ENCODE measurements at regions not wholly inside any gene's neighbourhood (a gene's known extent, or its start where the extent isn't known, plus 50 kb on each side); places are given as distances from the start of the nearest gene placed in this dataset.

DNA sequence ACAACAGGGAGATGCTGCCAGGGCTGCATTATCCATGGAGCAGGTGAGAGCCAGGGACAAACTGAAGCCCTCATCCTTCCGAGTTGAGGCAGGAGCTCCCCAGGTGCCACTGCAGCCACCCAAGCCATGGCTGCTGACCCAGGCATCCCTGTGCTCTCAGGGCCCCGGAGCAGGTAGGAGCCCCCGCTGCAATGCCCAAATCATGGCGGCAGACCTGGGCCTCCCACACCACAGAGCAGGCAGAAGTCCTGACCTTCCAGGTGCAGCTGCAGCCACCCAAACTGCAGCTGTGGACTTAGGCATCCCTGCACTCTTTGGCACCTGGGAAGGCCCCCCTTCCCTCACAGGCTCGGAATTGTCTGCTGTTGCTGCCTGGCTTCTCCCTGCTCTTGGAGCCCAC is 443.6 kb downstream of the ARAP2 start:
- no peaks in the 10 kb centered on the region for H3K36me3 ChIP-seq (ENCODE audit: control insufficient read depth, insufficient read depth, low read length, severe bottlenecking)
- no peak for DNase-seq (ENCODE audit: low read depth)
- H3K9ac ChIP-seq (ENCODE audit: low read length) = no peak overlapping the region
- H3K4me1 ChIP-seq (ENCODE audit: control insufficient read depth, insufficient read depth, low read length) = no peaks in the 10 kb centered on the region
- H3K4me3 ChIP-seq (ENCODE audit: low read length) = no peak overlapping the region
- peaks cover 16% of the 10 kb centered on the region for H3K9me3 ChIP-seq (ENCODE audit: control insufficient read depth, low read length)
- no peaks in the 10 kb centered on the region for H3K27me3 ChIP-seq (replicated peaks; ENCODE audit: control insufficient read depth, insufficient read depth, low read length)

DNA sequence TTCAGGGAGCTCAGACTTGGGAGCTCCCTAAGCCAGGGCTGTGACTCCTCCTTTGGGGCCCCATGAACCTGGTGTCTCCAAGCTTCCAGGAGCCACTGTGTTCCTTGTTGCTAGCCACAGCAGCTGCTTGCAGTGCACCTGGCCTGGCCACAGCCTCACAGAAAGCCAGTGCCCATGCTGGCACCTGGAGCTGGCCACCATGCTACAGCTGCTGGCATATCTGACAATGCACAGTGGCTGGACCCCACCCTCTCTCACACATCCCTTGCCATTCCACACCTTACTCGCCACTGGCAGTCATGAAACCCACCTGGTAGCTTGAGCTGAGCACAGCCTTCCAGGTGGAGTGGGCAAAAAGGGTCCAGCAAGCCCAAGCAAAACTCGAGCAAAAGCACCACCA is 441.7 kb downstream of the ARAP2 start:
- no peaks in the 10 kb centered on the region for H3K9me3 ChIP-seq (ENCODE audit: control insufficient read depth, low read length)
- H3K4me1 ChIP-seq (ENCODE audit: control insufficient read depth, insufficient read depth, low read length) = no peaks in the 10 kb centered on the region
- H3K27me3 ChIP-seq (replicated peaks; ENCODE audit: control insufficient read depth, insufficient read depth, low read length) = no peaks in the 10 kb centered on the region
- DNase-seq (ENCODE audit: low read depth) = no peak
- H3K9ac ChIP-seq (ENCODE audit: low read length) = no peak overlapping the region
- no peaks in the 10 kb centered on the region for H3K36me3 ChIP-seq (ENCODE audit: control insufficient read depth, insufficient read depth, low read length, severe bottlenecking)
- no peak overlapping the region for H3K4me3 ChIP-seq (ENCODE audit: low read length)

GRCh38 chr4:35818520-35818919 is 425.8 kb downstream of the ARAP2 start:
- Histone ChIP-seq H3K27me3 (replicated peaks; ENCODE audit: control insufficient read depth, insufficient read depth, low read length) (no peaks in the 10 kb centered on the region), H3K36me3 (ENCODE audit: control insufficient read depth, insufficient read depth, low read length, severe bottlenecking) (no peaks in the 10 kb centered on the region), H3K9me3 (ENCODE audit: control insufficient read depth, low read length) (no peaks in the 10 kb centered on the region), H3K9ac (ENCODE audit: low read length) (no peak overlapping the region), H3K4me1 (ENCODE audit: control insufficient read depth, insufficient read depth, low read length) (no peaks in the 10 kb centered on the region), H3K4me3 (ENCODE audit: low read length) (no peak overlapping the region)
- no peak for DNase-seq (ENCODE audit: low read depth)

DNA sequence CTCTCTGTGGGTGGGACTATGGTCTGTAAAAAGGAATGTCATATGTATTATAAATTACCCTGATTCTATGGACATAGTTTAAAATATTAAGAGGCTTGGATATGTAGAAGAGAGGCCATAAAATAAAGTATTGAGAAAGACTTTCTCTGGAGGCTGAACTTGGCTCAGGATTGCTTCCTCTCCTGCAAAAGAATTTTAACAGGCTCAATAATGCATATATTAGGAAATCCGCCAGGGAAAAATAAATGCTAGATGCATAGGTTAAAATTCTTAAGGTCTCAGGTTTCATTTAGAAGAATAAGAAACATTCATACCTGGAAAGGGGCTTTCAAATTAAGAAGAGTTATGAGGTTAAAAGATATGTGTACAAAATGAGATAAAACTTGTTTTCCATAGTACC is 424.3 kb downstream of the ARAP2 start:
- Histone ChIP-seq H3K9ac (ENCODE audit: low read length) (no peak overlapping the region), H3K4me1 (ENCODE audit: control insufficient read depth, insufficient read depth, low read length) (no peaks in the 10 kb centered on the region), H3K36me3 (ENCODE audit: control insufficient read depth, insufficient read depth, low read length, severe bottlenecking) (no peaks in the 10 kb centered on the region), H3K27me3 (replicated peaks; ENCODE audit: control insufficient read depth, insufficient read depth, low read length) (no peaks in the 10 kb centered on the region), H3K9me3 (ENCODE audit: control insufficient read depth, low read length) (no peaks in the 10 kb centered on the region), H3K4me3 (ENCODE audit: low read length) (no peak overlapping the region)
- DNase-seq (ENCODE audit: low read depth) = no peak

DNA sequence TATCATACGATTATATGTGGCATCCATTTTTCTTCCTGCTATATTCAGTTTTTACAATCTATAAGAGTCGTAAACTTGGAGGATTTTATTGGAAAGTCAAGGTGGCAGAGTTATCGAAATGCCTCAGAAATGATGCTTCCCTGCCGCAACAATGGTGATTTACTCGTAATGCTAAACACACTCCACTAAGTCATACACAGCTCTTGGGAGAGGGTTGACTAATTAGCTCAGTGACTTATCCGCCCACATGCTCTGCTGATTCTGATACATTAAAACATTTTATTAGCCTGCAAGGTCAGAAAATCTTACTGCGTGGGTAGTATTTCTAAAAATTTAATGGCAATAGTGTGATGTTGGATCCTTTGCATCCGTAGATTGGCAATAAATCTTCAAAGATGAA is 420.1 kb downstream of the ARAP2 start:
- no peak overlapping the region for H3K4me3 ChIP-seq (ENCODE audit: low read length)
- no peak for DNase-seq (ENCODE audit: low read depth)
- no peak overlapping the region for H3K9ac ChIP-seq (ENCODE audit: low read length)
- no peaks in the 10 kb centered on the region for H3K36me3 ChIP-seq (ENCODE audit: control insufficient read depth, insufficient read depth, low read length, severe bottlenecking)
- H3K9me3 ChIP-seq (ENCODE audit: control insufficient read depth, low read length) = no peaks in the 10 kb centered on the region
- H3K27me3 ChIP-seq (replicated peaks; ENCODE audit: control insufficient read depth, insufficient read depth, low read length) = no peaks in the 10 kb centered on the region
- H3K4me1 ChIP-seq (ENCODE audit: control insufficient read depth, insufficient read depth, low read length) = no peaks in the 10 kb centered on the region

GRCh38 chr4:35835893-35836292 is 408.4 kb downstream of the ARAP2 start:
- H3K9me3 ChIP-seq (ENCODE audit: control insufficient read depth, low read length) = peaks cover 4% of the 10 kb centered on the region

GRCh38 chr4:35836596-35836995 is 407.7 kb downstream of the ARAP2 start:
- Histone ChIP-seq H3K9ac (ENCODE audit: low read length) (no peak overlapping the region), H3K27me3 (replicated peaks; ENCODE audit: control insufficient read depth, insufficient read depth, low read length) (no peaks in the 10 kb centered on the region), H3K4me3 (ENCODE audit: low read length) (no peak overlapping the region), H3K9me3 (ENCODE audit: control insufficient read depth, low read length) (peaks cover 4% of the 10 kb centered on the region), H3K36me3 (ENCODE audit: control insufficient read depth, insufficient read depth, low read length, severe bottlenecking) (no peaks in the 10 kb centered on the region), H3K4me1 (ENCODE audit: control insufficient read depth, insufficient read depth, low read length) (no peaks in the 10 kb centered on the region)
- DNase-seq (ENCODE audit: low read depth) = no peak

More at GRCh38 chr4:35835893-35836292, 408.4 kb downstream of the ARAP2 start:
- no peaks in the 10 kb centered on the region for H3K4me1 ChIP-seq (ENCODE audit: control insufficient read depth, insufficient read depth, low read length)
- H3K9ac ChIP-seq (ENCODE audit: low read length) = no peak overlapping the region
- H3K4me3 ChIP-seq (ENCODE audit: low read length) = no peak overlapping the region
- DNase-seq (ENCODE audit: low read depth) = no peak
- no peaks in the 10 kb centered on the region for H3K27me3 ChIP-seq (replicated peaks; ENCODE audit: control insufficient read depth, insufficient read depth, low read length)
- H3K36me3 ChIP-seq (ENCODE audit: control insufficient read depth, insufficient read depth, low read length, severe bottlenecking) = no peaks in the 10 kb centered on the region

GRCh38 chr4:35867057-35867456 is 377.3 kb downstream of the ARAP2 start:
- no peak overlapping the region for H3K4me3 ChIP-seq (ENCODE audit: low read length)

GRCh38 chr4:35872273-35872672 is 372.0 kb downstream of the ARAP2 start:
- Histone ChIP-seq H3K36me3 (ENCODE audit: control insufficient read depth, insufficient read depth, low read length, severe bottlenecking) (no peaks in the 10 kb centered on the region), H3K9me3 (ENCODE audit: control insufficient read depth, low read length) (no peaks in the 10 kb centered on the region), H3K27me3 (replicated peaks; ENCODE audit: control insufficient read depth, insufficient read depth, low read length) (no peaks in the 10 kb centered on the region), H3K9ac (ENCODE audit: low read length) (no peak overlapping the region), H3K4me1 (ENCODE audit: control insufficient read depth, insufficient read depth, low read length) (no peaks in the 10 kb centered on the region), H3K4me3 (ENCODE audit: low read length) (no peak overlapping the region)
- no peak for DNase-seq (ENCODE audit: low read depth)

More at GRCh38 chr4:35867057-35867456, 377.3 kb downstream of the ARAP2 start:
- no peak for DNase-seq (ENCODE audit: low read depth)
- Histone ChIP-seq H3K27me3 (replicated peaks; ENCODE audit: control insufficient read depth, insufficient read depth, low read length) (no peaks in the 10 kb centered on the region), H3K4me1 (ENCODE audit: control insufficient read depth, insufficient read depth, low read length) (no peaks in the 10 kb centered on the region), H3K9me3 (ENCODE audit: control insufficient read depth, low read length) (no peaks in the 10 kb centered on the region), H3K36me3 (ENCODE audit: control insufficient read depth, insufficient read depth, low read length, severe bottlenecking) (no peaks in the 10 kb centered on the region), H3K9ac (ENCODE audit: low read length) (no peak overlapping the region)

- no peak overlapping the region for H3K4me3 ChIP-seq (ENCODE audit: low read length)
- H3K27me3 ChIP-seq (replicated peaks; ENCODE audit: control insufficient read depth, insufficient read depth, low read length) = no peaks in the 10 kb centered on the region
- DNase-seq (ENCODE audit: low read depth) = no peak
- H3K9ac ChIP-seq (ENCODE audit: low read length) = no peak overlapping the region
- no peaks in the 10 kb centered on the region for H3K9me3 ChIP-seq (ENCODE audit: control insufficient read depth, low read length)
- H3K4me1 ChIP-seq (ENCODE audit: control insufficient read depth, insufficient read depth, low read length) = no peaks in the 10 kb centered on the region
- no peaks in the 10 kb centered on the region for H3K36me3 ChIP-seq (ENCODE audit: control insufficient read depth, insufficient read depth, low read length, severe bottlenecking)
Measured at GRCh38 chr4:35879479-35879878, 364.8 kb downstream of the ARAP2 start.

DNA sequence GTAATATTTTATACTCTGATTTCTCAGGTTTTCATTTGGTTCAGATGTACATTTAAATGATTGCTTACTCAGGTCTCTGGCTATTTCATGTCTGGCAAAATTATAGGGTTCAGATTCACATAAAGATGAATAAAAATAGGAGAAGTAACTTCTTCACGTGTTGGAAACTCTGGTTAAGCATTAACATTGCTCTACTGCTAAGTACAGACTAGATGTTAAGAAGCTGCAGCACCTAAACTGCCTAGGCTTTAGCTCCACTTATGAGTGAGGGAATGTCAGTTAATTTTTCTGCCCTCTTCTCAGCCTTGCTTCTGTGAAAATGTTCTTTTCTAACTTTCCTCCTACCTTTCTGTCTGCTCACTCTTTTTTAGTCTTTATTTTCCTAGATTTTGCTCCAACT is 361.2 kb downstream of the ARAP2 start:
- Histone ChIP-seq H3K36me3 (ENCODE audit: control insufficient read depth, insufficient read depth, low read length, severe bottlenecking) (no peaks in the 10 kb centered on the region), H3K4me3 (ENCODE audit: low read length) (no peak overlapping the region), H3K9me3 (ENCODE audit: control insufficient read depth, low read length) (no peaks in the 10 kb centered on the region), H3K4me1 (ENCODE audit: control insufficient read depth, insufficient read depth, low read length) (no peaks in the 10 kb centered on the region), H3K9ac (ENCODE audit: low read length) (no peak overlapping the region), H3K27me3 (replicated peaks; ENCODE audit: control insufficient read depth, insufficient read depth, low read length) (no peaks in the 10 kb centered on the region)
- no peak for DNase-seq (ENCODE audit: low read depth)

DNA sequence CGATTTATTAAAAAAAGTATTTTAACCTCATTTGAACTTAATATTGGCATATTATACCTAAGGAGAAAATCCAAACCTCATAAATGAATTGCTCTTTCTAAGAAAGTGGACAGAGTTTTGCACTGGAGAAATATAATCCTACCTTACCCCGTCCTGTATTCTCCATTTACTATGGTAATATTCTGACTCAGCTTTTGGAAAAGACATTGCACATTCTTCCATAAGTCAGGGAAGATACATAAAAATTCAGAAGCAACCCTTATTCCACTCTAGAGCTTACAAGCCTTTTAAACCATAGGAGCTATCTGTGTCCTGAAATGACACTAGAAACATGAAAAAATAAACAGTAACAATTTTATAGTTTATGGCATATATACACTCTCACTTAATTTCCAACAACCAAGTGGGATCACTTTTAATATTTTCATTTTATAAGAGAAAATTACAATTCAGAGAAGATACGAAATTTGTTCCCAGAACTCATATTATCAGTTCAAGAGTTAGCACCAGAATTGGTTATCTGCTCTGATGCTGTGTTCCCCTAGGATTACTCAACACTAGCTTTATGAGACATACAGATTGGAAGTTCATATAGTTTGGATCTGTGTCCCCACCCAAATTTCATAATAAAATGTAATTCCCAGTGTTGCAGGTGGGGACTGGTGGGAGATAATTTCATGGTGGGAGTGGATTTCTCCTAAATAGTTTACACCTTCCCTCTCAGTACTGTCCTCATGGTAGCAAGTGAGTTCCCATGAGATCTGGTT is 359.4 kb downstream of the ARAP2 start:
- no peaks in the 10 kb centered on the region for H3K4me1 ChIP-seq (ENCODE audit: control insufficient read depth, insufficient read depth, low read length)
- H3K4me3 ChIP-seq (ENCODE audit: low read length) = no peak overlapping the region
- H3K36me3 ChIP-seq (ENCODE audit: control insufficient read depth, insufficient read depth, low read length, severe bottlenecking) = no peaks in the 10 kb centered on the region
- H3K27me3 ChIP-seq (replicated peaks; ENCODE audit: control insufficient read depth, insufficient read depth, low read length) = no peaks in the 10 kb centered on the region
- no peaks in the 10 kb centered on the region for H3K9me3 ChIP-seq (ENCODE audit: control insufficient read depth, low read length)
- DNase-seq (ENCODE audit: low read depth) = no peak
- H3K9ac ChIP-seq (ENCODE audit: low read length) = no peak overlapping the region

Measured in adipocyte (in vitro differentiated cells).